ENCODE measurements at regions not wholly inside any gene's neighbourhood (a gene's known extent, or its start where the extent isn't known, plus 50 kb on each side); places are given as distances from the start of the nearest gene placed in this dataset.

DNA sequence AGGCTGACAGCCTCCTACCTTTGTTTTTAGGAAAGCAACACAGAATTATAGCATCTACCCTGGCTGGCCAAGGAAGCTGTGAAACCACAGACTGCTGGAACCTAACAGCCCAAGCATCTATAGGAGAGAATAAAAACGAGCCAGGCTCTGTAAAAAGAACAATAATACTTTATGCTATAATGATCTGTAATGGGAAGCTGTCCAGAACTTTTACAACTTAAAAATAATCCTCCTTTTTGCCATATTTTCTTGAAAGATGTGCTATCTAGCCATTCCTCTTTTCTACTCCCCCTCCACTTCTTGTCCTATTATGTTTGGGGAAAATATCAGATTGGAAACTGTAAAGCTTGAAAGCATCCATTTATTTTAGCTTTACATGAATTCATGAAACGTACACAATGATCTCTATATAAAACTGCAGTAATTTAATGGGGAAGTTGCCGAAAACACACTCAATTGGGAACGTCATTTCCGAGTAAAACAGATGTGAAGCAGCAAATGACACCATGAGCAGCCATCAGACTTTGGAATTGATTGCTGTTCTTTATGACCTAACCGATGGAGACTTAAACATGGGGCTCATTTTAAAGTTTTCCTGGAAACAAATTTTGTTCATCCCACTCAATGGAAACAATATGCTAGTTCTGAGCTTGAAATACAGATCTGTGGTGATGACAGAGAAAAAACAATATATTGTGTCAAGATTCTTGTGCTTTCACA is 450.3 kb upstream of the CLINT1 start:
- TF ChIP-seq, protein P1, sequence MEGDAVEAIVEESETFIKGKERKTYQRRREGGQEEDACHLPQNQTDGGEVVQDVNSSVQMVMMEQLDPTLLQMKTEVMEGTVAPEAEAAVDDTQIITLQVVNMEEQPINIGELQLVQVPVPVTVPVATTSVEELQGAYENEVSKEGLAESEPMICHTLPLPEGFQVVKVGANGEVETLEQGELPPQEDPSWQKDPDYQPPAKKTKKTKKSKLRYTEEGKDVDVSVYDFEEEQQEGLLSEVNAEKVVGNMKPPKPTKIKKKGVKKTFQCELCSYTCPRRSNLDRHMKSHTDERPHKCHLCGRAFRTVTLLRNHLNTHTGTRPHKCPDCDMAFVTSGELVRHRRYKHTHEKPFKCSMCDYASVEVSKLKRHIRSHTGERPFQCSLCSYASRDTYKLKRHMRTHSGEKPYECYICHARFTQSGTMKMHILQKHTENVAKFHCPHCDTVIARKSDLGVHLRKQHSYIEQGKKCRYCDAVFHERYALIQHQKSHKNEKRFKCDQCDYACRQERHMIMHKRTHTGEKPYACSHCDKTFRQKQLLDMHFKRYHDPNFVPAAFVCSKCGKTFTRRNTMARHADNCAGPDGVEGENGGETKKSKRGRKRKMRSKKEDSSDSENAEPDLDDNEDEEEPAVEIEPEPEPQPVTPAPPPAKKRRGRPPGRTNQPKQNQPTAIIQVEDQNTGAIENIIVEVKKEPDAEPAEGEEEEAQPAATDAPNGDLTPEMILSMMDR (IDR thresholded peaks at IDR 0.05) = no peak
- TF ChIP-seq EP300 (IDR thresholded peaks at IDR 0.05) = no peak
